HCT116 (cell line): ENCODE measurements at regions not wholly inside any gene's neighbourhood (a gene's known extent, or its start where the extent isn't known, plus 50 kb on each side); places are given as distances from the start of the nearest gene placed in this dataset.

Source experiments
- POLR2AphosphoS5 ChIP-seq: IDR thresholded peaks from 2 replicates; pipeline ENCODE4 v1.6.1; 2011; ENCODE audit warnings: mild to moderate bottlenecking, low read depth, low read length, moderate library complexity
- TF ChIP-seq, protein P1 (sequence below), 3 experiments: fragments of 200-600 bp in 1 of 3; sonication (generic) in 1 of 3; IDR thresholded peaks in 2 of 3; conservative IDR thresholded peaks in 1 of 3; 2 replicates each; pipeline ENCODE4 v1.5.1; 2012 to 2017; ENCODE audit warnings: low read depth in 2 of 3, low read length in 2 of 3, antibody characterized with exemption in 1 of 3, borderline replicate concordance in 1 of 3, control low read depth in 1 of 3, mild to moderate bottlenecking in 1 of 3, mixed read lengths in 1 of 3, mixed run types in 1 of 3, moderate library complexity in 1 of 3; ENCODE audit not compliant: insufficient read depth in 1 of 3

DNA sequence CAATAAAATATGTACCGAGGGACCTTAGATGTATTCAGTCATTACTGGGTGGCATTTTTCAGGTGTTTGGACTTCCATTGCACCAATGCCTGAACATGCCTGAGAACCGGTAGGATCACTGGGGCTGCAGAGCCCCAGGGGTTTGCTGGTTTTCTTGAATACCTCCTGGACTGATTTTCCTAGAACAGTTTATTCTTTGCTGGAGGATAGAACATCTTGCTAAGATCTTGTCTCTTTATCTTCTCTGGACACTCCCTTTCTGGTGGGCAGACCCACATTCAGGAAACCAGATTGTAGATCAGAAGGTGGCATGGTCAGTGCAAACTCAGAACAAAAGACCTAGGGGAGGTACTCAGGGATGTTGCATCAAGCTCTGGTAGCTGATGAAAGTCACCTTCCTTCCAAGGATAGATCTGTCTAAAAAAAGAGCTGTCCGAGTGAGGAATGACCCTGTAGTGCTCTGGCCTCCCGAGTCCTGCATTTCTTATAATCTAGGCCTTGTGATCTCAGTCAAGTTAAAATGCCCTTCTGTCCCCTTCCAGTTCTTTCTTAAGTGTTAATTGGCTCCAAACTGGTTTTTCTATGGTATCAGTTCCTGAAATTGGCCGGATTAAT, 84.8 kb downstream of the CLDN34 start:
- TF ChIP-seq, protein P1, sequence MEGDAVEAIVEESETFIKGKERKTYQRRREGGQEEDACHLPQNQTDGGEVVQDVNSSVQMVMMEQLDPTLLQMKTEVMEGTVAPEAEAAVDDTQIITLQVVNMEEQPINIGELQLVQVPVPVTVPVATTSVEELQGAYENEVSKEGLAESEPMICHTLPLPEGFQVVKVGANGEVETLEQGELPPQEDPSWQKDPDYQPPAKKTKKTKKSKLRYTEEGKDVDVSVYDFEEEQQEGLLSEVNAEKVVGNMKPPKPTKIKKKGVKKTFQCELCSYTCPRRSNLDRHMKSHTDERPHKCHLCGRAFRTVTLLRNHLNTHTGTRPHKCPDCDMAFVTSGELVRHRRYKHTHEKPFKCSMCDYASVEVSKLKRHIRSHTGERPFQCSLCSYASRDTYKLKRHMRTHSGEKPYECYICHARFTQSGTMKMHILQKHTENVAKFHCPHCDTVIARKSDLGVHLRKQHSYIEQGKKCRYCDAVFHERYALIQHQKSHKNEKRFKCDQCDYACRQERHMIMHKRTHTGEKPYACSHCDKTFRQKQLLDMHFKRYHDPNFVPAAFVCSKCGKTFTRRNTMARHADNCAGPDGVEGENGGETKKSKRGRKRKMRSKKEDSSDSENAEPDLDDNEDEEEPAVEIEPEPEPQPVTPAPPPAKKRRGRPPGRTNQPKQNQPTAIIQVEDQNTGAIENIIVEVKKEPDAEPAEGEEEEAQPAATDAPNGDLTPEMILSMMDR (IDR thresholded peaks at IDR 0.05 in 2 of 3, conservative IDR thresholded peaks at IDR 0.05 in 1 of 3; ENCODE audit: borderline replicate concordance in 1 of 3, insufficient read depth in 1 of 3, low read depth in 2 of 3, low read length in 2 of 3): no peak
- TF ChIP-seq POLR2AphosphoS5: no peak
